ENCODE measurements at regions not wholly inside any gene's neighbourhood (a gene's known extent, or its start where the extent isn't known, plus 50 kb on each side); places are given as distances from the start of the nearest gene placed in this dataset.

DNA sequence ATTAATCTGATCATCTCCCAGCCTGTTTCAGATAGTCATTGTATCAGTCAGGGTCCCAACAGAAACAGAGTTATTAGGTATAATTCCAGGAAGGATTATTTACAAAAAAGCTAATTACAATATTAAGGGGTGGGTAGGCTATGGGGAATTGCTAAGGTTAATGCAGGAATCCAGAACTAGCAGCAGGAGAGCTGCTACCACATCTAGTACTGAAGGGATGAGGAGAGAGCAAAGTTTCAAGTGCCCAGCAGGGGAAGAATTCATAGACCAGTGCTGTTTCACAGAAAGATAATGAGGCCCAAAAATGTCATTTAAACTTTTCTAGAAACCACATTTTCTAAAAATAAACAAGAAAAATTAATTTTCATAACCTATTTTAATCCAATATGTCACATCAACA lies 284.2 kb downstream of the HACE1 start:
- POLR2A ChIA-PET = no interaction called here
- no peaks in the 10 kb centered on the region for H4K20me1 ChIP-seq (replicated peaks; ENCODE audit: control insufficient read depth, insufficient read depth, low read length)
- in situ Hi-C loops (cut with MboI) (no loop called here), intact Hi-C loops (cut with micrococcal nuclease) (no loop called here)
- no peaks in the 10 kb centered on the region for H3K9me1 ChIP-seq (ENCODE audit: control insufficient read depth, insufficient read depth, low read length)
- H3K4me2 ChIP-seq (ENCODE audit: insufficient read depth, low read length) = no peak overlapping the region
- CTCF ChIA-PET (ENCODE audit: low intra/inter-chr PET ratio) = no interaction called here
- H3K79me2 ChIP-seq (ENCODE audit: control insufficient read depth, insufficient read depth, low read length) = no peaks in the 10 kb centered on the region
- H3K9me3 ChIP-seq (replicated peaks; ENCODE audit: control insufficient read depth, insufficient read depth, low read depth, low read length) = no peaks in the 10 kb centered on the region
- DNase-seq (ENCODE audit: extremely low read depth in 1 of 4, low spot score in 3 of 4) (no peak), FAIRE-seq (no peak), ATAC-seq (no peak)
- H3K4me3 ChIP-seq = no peak overlapping the region
- H3K9ac ChIP-seq (ENCODE audit: insufficient read depth in 1 of 2, low read depth in 2 of 2, low read length in 2 of 2) = no peak overlapping the region
- no peaks in the 10 kb centered on the region for H3K27me3 ChIP-seq (ENCODE audit: control insufficient read depth in 2 of 2, insufficient read depth in 2 of 2, low read length in 2 of 2)
- no peaks in the 10 kb centered on the region for H3K4me1 ChIP-seq (replicated peaks in 1 of 2; ENCODE audit: control insufficient read depth in 2 of 2, insufficient read depth in 2 of 2, low read length in 2 of 2)
- no peak overlapping the region for H3K27ac ChIP-seq (ENCODE audit: extremely low read depth, low read depth, low read length)
- no TSS peak for BruUV-seq (replicated peaks)
- H3K36me3 ChIP-seq (ENCODE audit: control insufficient read depth, insufficient read depth, low read length) = no peaks in the 10 kb centered on the region
- H2AFZ ChIP-seq (ENCODE audit: low read depth, low read length) = no peak overlapping the region
- TF ChIP-seq ZZZ3 (IDR thresholded peaks at IDR 0.05) (no peak), TARDBP (IDR thresholded peaks at IDR 0.05) (no peak), FUS (optimal IDR thresholded peaks at IDR 0.05; ENCODE audit: low read depth, low read length) (no peak), NELFE (IDR thresholded peaks at IDR 0.05; ENCODE audit: insufficient read depth, insufficient read length) (no peak), MBD2 (IDR thresholded peaks at IDR 0.05; ENCODE audit: borderline replicate concordance, low read depth) (no peak), NR1H2 (CRISPR knock-in tag; IDR thresholded peaks at IDR 0.05) (no peak), SIN3A (IDR thresholded peaks at IDR 0.05; ENCODE audit: borderline replicate concordance in 2 of 2, control insufficient read depth in 1 of 2, low read depth in 2 of 2, low read length in 2 of 2) (no peak), ZNF408 (CRISPR knock-in tag; IDR thresholded peaks at IDR 0.05; ENCODE audit: low read depth) (no peak), ZNF23 (CRISPR knock-in tag; IDR thresholded peaks at IDR 0.05) (no peak), NR2C1 (IDR thresholded peaks at IDR 0.05) (no peak), NR2C1 (tag; IDR thresholded peaks at IDR 0.05) (no peak), ZNF121 (CRISPR knock-in tag; conservative IDR thresholded peaks at IDR 0.05) (no peak)
- TF ChIP-seq, protein P1, sequence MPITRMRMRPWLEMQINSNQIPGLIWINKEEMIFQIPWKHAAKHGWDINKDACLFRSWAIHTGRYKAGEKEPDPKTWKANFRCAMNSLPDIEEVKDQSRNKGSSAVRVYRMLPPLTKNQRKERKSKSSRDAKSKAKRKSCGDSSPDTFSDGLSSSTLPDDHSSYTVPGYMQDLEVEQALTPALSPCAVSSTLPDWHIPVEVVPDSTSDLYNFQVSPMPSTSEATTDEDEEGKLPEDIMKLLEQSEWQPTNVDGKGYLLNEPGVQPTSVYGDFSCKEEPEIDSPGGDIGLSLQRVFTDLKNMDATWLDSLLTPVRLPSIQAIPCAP (CRISPR knock-in tag; IDR thresholded peaks at IDR 0.05; ENCODE audit: borderline replicate concordance) = no peak
- TF ChIP-seq, protein P2, sequence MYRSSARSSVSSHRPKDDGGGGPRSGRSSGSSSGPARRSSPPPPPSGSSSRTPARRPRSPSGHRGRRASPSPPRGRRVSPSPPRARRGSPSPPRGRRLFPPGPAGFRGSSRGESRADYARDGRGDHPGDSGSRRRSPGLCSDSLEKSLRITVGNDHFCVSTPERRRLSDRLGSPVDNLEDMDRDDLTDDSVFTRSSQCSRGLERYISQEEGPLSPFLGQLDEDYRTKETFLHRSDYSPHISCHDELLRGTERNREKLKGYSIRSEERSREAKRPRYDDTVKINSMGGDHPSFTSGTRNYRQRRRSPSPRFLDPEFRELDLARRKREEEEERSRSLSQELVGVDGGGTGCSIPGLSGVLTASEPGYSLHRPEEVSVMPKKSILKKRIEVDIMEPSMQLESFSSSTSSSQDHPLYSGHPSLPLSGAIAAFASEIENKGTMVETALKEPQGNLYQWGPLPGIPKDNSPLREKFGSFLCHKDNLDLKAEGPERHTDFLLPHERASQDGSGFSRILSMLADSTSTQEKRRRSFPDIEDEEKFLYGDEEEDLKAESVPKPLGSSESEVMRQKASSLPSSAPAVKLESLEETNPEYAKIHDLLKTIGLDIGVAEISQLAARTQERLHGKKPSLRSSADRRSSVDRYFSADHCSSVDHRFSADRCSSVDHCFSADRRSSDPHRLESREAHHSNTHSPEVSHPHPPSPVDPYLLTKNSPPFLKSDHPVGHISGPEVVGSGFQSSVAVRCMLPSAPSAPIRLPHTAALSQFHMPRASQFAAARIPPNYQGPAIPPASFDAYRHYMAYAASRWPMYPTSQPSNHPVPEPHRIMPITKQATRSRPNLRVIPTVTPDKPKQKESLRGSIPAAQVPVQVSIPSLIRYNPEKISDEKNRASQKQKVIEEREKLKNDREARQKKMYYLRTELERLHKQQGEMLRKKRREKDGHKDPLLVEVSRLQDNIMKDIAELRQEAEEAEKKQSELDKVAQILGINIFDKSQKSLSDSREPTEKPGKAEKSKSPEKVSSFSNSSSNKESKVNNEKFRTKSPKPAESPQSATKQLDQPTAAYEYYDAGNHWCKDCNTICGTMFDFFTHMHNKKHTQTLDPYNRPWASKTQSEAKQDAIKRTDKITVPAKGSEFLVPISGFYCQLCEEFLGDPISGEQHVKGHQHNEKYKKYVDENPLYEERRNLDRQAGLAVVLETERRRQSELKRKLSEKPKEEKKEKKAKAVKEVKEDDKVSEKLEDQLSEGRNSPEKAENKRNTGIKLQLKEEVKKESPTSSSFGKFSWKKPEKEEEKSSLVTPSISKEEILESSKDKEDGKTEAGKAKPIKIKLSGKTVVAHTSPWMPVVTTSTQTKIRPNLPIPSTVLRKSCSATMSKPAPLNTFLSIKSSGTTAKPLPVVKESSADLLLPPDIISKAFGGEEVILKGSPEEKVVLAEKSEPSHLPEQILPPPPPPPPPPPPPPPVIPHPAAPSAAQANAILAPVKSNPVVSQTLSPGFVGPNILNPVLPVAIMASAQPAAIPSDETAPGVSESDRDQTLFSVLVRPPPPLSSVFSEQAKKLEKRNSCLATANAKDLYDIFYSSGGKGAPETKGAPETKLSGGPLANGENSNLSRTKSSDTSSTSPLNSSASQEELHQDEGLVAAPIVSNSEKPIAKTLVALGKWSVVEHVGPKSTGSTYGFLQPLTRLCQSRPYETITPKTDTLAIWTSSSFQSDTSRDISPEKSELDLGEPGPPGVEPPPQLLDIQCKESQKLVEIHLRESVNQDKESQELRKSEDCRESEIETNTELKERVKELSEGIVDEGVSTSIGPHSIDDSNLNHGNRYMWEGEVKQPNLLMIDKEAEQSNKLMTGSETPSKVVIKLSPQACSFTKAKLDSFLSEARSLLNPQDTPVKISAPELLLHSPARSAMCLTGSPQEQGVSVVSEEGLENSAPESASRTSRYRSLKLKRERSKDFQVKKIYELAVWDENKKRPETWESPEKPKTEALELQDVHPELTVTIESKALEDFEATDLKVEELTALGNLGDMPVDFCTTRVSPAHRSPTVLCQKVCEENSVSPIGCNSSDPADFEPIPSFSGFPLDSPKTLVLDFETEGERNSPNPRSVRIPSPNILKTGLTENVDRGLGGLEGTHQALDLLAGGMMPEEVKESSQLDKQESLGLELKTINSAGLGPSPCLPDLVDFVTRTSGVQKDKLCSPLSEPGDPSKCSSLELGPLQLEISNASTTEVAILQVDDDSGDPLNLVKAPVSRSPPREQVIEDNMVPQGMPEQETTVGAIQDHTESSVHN (IDR thresholded peaks at IDR 0.05; ENCODE audit: borderline replicate concordance in 1 of 2, low read depth in 1 of 2) = no peak
- TF ChIP-seq, protein P3, sequence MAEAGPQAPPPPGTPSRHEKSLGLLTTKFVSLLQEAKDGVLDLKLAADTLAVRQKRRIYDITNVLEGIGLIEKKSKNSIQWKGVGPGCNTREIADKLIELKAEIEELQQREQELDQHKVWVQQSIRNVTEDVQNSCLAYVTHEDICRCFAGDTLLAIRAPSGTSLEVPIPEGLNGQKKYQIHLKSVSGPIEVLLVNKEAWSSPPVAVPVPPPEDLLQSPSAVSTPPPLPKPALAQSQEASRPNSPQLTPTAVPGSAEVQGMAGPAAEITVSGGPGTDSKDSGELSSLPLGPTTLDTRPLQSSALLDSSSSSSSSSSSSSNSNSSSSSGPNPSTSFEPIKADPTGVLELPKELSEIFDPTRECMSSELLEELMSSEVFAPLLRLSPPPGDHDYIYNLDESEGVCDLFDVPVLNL (CRISPR knock-in tag; IDR thresholded peaks at IDR 0.05; ENCODE audit: low read depth) = no peak
